GM12872 (cell line): ENCODE measurements at regions not wholly inside any gene's neighbourhood (a gene's known extent, or its start where the extent isn't known, plus 50 kb on each side); places are given as distances from the start of the nearest gene placed in this dataset.

Experiments used
- TF ChIP-seq, protein P1 (sequence below): IDR thresholded peaks from 3 replicates; pipeline ENCODE4 v1.5.1; 2011; ENCODE audit warnings: low read depth, mild to moderate bottlenecking, low read length, moderate library complexity; ENCODE audit not compliant: insufficient read depth

DNA sequence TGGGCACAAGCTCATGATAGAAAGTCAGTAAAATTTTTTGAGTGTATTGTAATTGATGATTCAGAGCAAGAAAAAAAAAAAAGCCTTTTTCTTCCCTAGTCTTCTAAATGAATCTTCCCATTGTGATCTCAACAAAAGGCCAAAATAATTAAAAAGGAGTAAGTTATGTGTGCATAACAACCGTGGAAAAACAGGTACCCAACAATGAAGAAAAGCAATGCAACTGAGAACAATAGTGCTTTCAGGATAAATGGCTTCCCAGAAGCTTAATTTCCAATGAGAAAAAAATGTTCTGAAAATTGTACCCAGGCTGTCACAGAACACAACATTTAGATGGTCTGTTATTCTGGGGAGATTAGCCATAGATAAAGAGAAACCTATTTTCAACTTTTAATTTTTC, 399.0 kb upstream of the AGA start:
- TF ChIP-seq, protein P1, sequence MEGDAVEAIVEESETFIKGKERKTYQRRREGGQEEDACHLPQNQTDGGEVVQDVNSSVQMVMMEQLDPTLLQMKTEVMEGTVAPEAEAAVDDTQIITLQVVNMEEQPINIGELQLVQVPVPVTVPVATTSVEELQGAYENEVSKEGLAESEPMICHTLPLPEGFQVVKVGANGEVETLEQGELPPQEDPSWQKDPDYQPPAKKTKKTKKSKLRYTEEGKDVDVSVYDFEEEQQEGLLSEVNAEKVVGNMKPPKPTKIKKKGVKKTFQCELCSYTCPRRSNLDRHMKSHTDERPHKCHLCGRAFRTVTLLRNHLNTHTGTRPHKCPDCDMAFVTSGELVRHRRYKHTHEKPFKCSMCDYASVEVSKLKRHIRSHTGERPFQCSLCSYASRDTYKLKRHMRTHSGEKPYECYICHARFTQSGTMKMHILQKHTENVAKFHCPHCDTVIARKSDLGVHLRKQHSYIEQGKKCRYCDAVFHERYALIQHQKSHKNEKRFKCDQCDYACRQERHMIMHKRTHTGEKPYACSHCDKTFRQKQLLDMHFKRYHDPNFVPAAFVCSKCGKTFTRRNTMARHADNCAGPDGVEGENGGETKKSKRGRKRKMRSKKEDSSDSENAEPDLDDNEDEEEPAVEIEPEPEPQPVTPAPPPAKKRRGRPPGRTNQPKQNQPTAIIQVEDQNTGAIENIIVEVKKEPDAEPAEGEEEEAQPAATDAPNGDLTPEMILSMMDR: no peak

DNA sequence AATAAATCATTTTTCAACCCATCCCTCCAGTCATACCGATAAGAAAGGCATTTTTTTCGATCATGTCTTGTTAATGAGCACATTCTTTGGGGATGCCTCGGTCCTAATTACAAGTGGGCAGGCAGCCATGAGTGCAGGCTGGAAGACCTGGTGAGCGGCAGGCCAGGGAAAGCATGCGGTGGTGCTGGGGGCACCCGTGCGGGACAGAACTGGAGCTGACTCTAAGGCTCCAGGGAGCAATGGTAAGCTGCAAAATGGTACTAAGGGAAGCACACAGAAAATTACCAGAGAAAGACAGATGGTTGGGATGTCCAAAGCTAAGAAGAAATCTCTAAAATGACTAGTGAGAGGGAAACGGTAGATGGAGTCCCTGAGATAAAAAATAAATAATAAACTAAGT, 411.0 kb upstream of the AGA start:
- TF ChIP-seq, protein P1: no peak

DNA sequence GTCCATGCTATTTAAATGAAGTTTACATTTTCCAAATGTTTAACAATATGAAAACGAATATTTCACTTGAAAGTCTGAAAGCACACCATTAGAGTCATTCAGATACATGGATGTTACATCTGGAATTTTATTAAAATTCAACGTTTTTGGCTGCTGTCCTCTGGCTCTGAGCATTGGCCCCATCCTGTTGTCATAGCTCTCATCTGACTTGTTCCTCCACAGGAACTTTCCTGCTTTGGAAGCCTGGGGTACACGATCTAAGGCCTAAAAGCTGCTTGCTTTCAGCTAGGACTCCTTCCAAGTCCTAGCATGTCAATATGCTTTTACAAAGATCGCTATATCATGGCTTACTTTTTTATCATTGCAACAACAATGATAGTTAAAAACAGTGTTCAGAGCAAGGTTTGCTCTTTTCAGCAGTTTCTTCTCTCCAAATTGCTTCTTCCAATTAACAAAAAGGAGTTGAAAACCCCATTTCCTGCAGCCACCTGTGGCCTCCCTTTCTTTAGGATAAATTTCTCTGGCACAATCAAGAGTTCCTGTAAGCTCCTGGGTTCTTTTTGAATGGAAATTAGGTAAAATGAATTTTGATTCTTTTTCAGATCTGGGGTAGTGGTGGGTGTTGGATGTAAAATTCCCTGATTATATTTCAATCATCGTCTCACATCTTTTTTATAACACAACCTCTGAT, 413.4 kb upstream of the AGA start:
- TF ChIP-seq, protein P1: no peak

DNA sequence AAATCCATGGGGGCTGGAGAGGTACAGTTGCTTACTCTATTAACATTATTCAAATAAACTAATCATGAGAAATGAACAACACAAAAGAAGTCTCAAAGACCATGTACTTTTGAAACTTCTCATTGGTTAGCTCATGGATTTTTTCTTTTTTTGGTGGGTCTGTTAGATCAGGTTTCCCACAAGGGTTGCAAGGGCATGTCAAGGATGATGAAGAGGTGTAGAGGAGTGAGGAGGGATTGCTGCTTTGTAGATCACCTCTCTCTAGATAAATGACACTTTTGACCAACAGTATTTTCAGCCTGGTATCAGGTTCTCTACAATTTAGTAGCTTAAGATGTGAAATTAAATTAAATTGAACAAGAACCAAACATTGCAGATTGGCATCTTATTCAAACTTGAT, 417.9 kb upstream of the AGA start:
- TF ChIP-seq, protein P1: no peak

DNA sequence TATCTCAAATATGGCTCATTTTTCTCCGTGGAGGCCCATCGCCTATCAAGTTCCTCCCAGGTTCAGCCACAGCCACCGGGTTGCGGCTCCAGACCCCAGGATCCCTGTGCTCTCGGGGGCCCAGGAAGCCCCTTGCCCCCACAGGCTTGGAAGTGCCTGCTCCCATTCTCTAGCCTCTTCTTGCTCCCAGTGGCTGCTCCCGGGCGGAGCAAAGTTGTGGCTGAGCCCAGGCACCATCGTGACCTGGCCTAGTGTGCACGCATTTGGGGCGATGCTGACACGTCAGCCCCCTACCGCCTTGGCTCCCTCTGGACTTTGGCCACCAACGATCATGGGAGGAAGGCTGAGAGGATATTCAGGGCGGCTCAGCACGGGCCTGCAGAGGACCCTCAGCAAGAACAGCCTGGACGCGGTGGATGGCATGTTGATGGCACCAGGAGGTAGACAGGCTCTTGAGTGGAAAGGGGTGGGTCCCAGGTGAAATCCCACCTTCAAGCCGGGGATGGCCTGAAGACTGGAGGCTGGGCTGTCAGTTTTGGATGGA, 419.4 kb upstream of the AGA start:
- TF ChIP-seq, protein P1: no peak

DNA sequence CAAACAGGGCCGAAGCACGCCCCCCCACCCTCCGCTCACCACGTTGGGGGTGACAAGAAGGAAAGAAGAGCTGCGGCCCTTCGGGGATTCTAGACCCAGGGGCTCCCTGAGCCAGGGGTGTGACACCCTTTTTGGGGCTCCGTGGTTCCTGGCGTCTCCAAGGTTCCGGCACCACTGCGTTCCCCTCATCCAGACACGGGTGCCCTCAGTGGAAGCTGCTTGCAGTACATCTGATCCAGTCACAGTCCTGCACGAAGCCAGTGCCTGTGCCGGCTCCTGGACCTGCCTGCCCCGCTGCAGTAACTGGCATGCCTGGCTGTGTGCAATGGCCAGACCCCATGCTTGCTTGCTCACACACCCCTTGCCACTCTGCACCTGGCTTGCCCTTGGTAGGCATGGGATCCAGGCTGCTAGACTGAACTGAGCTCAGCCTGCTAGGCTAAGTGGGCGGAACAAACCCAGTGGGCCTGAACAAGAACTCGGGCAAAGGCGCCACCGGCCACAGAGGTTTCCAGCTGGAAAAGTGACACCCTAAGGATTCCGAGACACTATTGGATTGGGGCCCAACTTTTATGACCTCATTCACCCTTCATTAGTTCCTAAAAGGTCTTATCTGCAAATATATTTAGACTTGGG, 420.4 kb upstream of the AGA start:
- TF ChIP-seq, protein P1: no peak

DNA sequence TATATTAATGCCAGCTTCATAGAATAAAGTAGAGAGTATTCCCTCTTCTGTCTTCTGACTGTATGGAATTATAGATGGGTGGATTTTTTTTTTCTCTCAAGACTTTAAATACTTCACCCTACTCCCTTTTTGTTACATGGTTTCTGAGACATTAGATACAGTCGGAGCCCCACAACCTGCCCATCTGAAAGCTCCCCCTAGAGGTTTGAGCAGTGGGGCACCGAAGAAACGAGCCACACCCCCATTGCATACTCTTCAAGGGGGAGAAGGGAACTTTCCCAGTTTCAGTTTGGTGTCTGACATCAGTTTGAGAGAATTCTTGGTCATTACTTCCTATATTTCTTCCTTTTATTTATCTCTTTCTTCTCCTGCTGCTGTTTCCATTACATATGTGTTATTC, 437.6 kb upstream of the AGA start:
- TF ChIP-seq, protein P1: peak; percentile 15; the same call in 1 of the 3 replicates
